ENCODE measurements at regions not wholly inside any gene's neighbourhood (a gene's known extent, or its start where the extent isn't known, plus 50 kb on each side); places are given as distances from the start of the nearest gene placed in this dataset.
A peak's percentile ranks its signal among the peaks of the same experiment; 100 is the strongest.
"Not testable (repeated sequence)": the region's sequence is repeated elsewhere in the genome, so short reads cannot be mapped to it uniquely, and the experiment has no call there.

- Histone ChIP-seq H3K4me3 (ENCODE audit: low read depth in 1 of 2, low read length in 1 of 2) (no peak overlapping the region), H3K27ac (peak overlapping the region; percentile 41), H3K4me1 (ENCODE audit: control insufficient read depth in 1 of 2, insufficient read depth in 1 of 2, low read depth in 1 of 2, low read length in 1 of 2) (peaks cover 40% of the 10 kb centered on the region in 2 experiments), H3K27me3 (no peaks in the 10 kb centered on the region), H3K36me3 (no peaks in the 10 kb centered on the region), H3K9me3 (no peaks in the 10 kb centered on the region)
- no peak for TF ChIP-seq CTCF (IDR thresholded peaks at IDR 0.05)
These were observed 112.8 kb upstream of the BCL6 start for GRCh38 chr3:187858041-187858440.

GRCh38 chr3:187858711-187859110 lies 113.4 kb upstream of the BCL6 start:
- H3K36me3 ChIP-seq, result no peaks in the 10 kb centered on the region
- H3K4me3 ChIP-seq (ENCODE audit: low read depth in 1 of 2, low read length in 1 of 2), result no peak overlapping the region
- H3K27ac ChIP-seq, result peak overlapping the region; percentile 41
- no peaks in the 10 kb centered on the region for H3K27me3 ChIP-seq
- no peak for TF ChIP-seq CTCF (IDR thresholded peaks at IDR 0.05)
- H3K9me3 ChIP-seq, result no peaks in the 10 kb centered on the region
- peaks cover 33 to 34% of the 10 kb centered on the region in 2 experiments for H3K4me1 ChIP-seq (ENCODE audit: control insufficient read depth in 1 of 2, insufficient read depth in 1 of 2, low read depth in 1 of 2, low read length in 1 of 2)

- not testable (repeated sequence) for H3K4me1 ChIP-seq (ENCODE audit: control insufficient read depth in 1 of 2, insufficient read depth in 1 of 2, low read depth in 1 of 2, low read length in 1 of 2); H3K27ac ChIP-seq; H3K9me3 ChIP-seq; H3K27me3 ChIP-seq; H3K4me3 ChIP-seq (ENCODE audit: low read depth in 1 of 2, low read length in 1 of 2); H3K36me3 ChIP-seq
These were observed 117.5 kb upstream of the BCL6 start for GRCh38 chr3:187862701-187863277.

- Histone ChIP-seq H3K9me3 (no peaks in the 10 kb centered on the region), H3K4me1 (ENCODE audit: control insufficient read depth in 1 of 2, insufficient read depth in 1 of 2, low read depth in 1 of 2, low read length in 1 of 2) (peaks cover 2% of the 10 kb centered on the region in 2 experiments), H3K27ac (peak overlapping the region; percentile 33), H3K36me3 (no peaks in the 10 kb centered on the region), H3K27me3 (no peaks in the 10 kb centered on the region), H3K4me3 (ENCODE audit: low read depth in 1 of 2, low read length in 1 of 2) (no peak overlapping the region)
- no peak for TF ChIP-seq CTCF (IDR thresholded peaks at IDR 0.05)
These were observed 125.3 kb upstream of the BCL6 start for GRCh38 chr3:187870360-187871203.

GRCh38 chr3:187871204-187871591 lies 125.9 kb upstream of the BCL6 start:
- H3K36me3 ChIP-seq, result no peaks in the 10 kb centered on the region
- TF ChIP-seq CTCF (IDR thresholded peaks at IDR 0.05), result no peak
- H3K4me3 ChIP-seq (ENCODE audit: low read depth in 1 of 2, low read length in 1 of 2), result no peak overlapping the region
- no peaks in the 10 kb centered on the region for H3K27me3 ChIP-seq
- peaks cover 8% of the 10 kb centered on the region in 2 experiments for H3K4me1 ChIP-seq (ENCODE audit: control insufficient read depth in 1 of 2, insufficient read depth in 1 of 2, low read depth in 1 of 2, low read length in 1 of 2)
- no peaks in the 10 kb centered on the region for H3K9me3 ChIP-seq
- H3K27ac ChIP-seq, result peak overlapping the region; percentile 2

GRCh38 chr3:187871848-187872247 lies 126.6 kb upstream of the BCL6 start:
- no peaks in the 10 kb centered on the region for H3K36me3 ChIP-seq
- TF ChIP-seq CTCF (IDR thresholded peaks at IDR 0.05), result no peak
- peak overlapping the region; percentile 2 for H3K27ac ChIP-seq
- H3K4me3 ChIP-seq (ENCODE audit: low read depth in 1 of 2, low read length in 1 of 2), result no peak overlapping the region
- H3K27me3 ChIP-seq, result no peaks in the 10 kb centered on the region
- no peaks in the 10 kb centered on the region for H3K9me3 ChIP-seq
- peaks cover 12 to 15% of the 10 kb centered on the region in 2 experiments for H3K4me1 ChIP-seq (ENCODE audit: control insufficient read depth in 1 of 2, insufficient read depth in 1 of 2, low read depth in 1 of 2, low read length in 1 of 2)

Data from neutrophil (primary cell).